Neural progenitor cell (in vitro differentiated cells): ENCODE measurements at regions not wholly inside any gene's neighbourhood (a gene's known extent, or its start where the extent isn't known, plus 50 kb on each side); places are given as distances from the start of the nearest gene placed in this dataset.
A peak's percentile ranks its signal among the peaks of the same experiment; 100 is the strongest.

ENCODE experiments used
- DNase-seq: peaks from one replicate; pipeline ENCODE4 v3.0.0-alpha.2; 2016; ENCODE audit warnings: low spot score
- H2AFZ ChIP-seq: fragments of 200-600 bp; sonication (generic); replicated peaks from 2 replicates; pipeline ENCODE4 v1.6.1; 2016; ENCODE audit warnings: antibody characterized with exemption
- H3F3A ChIP-seq: fragments of 200-600 bp; sonication (generic); 2 replicates; pipeline ENCODE4 v1.6.1; 2016; ENCODE audit warnings: antibody characterized with exemption, low read depth
- H3K27ac ChIP-seq: fragments of 200-600 bp; sonication (generic); 2 replicates; pipeline ENCODE4 v1.5.1; 2016; ENCODE audit warnings: mild to moderate bottlenecking
- H3K27me3 ChIP-seq: fragments of 200-600 bp; sonication (generic); 2 replicates; pipeline ENCODE4 v1.6.1; 2016; ENCODE audit warnings: mild to moderate bottlenecking, moderate library complexity
- H3K36me3 ChIP-seq: fragments of 200-600 bp; sonication (generic); 2 replicates; pipeline ENCODE4 v1.5.1; 2016
- H3K4me1 ChIP-seq: fragments of 200-600 bp; sonication (generic); 2 replicates; pipeline ENCODE4 v1.6.1; 2016; ENCODE audit warnings: mixed run types
- H3K4me2 ChIP-seq: fragments of 200-600 bp; sonication (generic); 2 replicates; pipeline ENCODE4 v1.6.1; 2016
- H3K4me3 ChIP-seq: fragments of 200-600 bp; sonication (generic); 2 replicates; pipeline ENCODE4 v1.5.1; 2016
- H3K79me2 ChIP-seq: fragments of 200-600 bp; sonication (generic); 2 replicates; pipeline ENCODE4 v1.6.1; 2016; ENCODE audit warnings: low read depth
- H3K9ac ChIP-seq: fragments of 200-600 bp; sonication (generic); 2 replicates; pipeline ENCODE4 v1.6.1; 2016
- H3K9me3 ChIP-seq: fragments of 200-600 bp; sonication (generic); 2 replicates; pipeline ENCODE4 v1.5.1; 2016; ENCODE audit warnings: low read depth
- H4K20me1 ChIP-seq: fragments of 200-600 bp; sonication (generic); 2 replicates; pipeline ENCODE4 v1.6.1; 2016; ENCODE audit warnings: low read depth
- H3K27ac Mint-ChIP-seq: 3 replicates; pipeline ENCODE4 v1.8.0; 2021; ENCODE audit warnings: mixed read lengths
- H3K27me3 Mint-ChIP-seq: 2 replicates; pipeline ENCODE4 v1.8.0; 2022; ENCODE audit warnings: low read depth, mild to moderate bottlenecking, inconsistent platforms, moderate library complexity, mixed read lengths; ENCODE audit not compliant: insufficient read depth
- H3K36me3 Mint-ChIP-seq: 3 replicates; pipeline ENCODE4 v1.8.0; 2021; ENCODE audit warnings: mixed read lengths
- H3K4me1 Mint-ChIP-seq: 3 replicates; pipeline ENCODE4 v1.8.0; 2021; ENCODE audit warnings: mixed read lengths
- H3K4me3 Mint-ChIP-seq: 3 replicates; pipeline ENCODE4 v1.8.0; 2021; ENCODE audit warnings: mild to moderate bottlenecking, moderate library complexity, mixed read lengths
- H3K9me3 Mint-ChIP-seq: 3 replicates; pipeline ENCODE4 v1.8.0; 2020; ENCODE audit warnings: mixed read lengths
- EZH2 ChIP-seq: fragments of 200-600 bp; sonication (generic); IDR thresholded peaks from 2 replicates; pipeline ENCODE4 v1.6.1; 2017; ENCODE audit warnings: antibody characterized with exemption, mild to moderate bottlenecking, moderate library complexity
- EZH2phosphoT487 ChIP-seq: fragments of 200-600 bp; sonication (generic); IDR thresholded peaks from 2 replicates; pipeline ENCODE4 v1.6.1; 2017; ENCODE audit warnings: antibody characterized with exemption
- TF ChIP-seq, protein P1 (sequence below): fragments of 200-600 bp; sonication (generic); IDR thresholded peaks from 2 replicates; pipeline ENCODE4 v1.5.1; 2017; ENCODE audit warnings: antibody characterized with exemption, mild to moderate bottlenecking

DNA sequence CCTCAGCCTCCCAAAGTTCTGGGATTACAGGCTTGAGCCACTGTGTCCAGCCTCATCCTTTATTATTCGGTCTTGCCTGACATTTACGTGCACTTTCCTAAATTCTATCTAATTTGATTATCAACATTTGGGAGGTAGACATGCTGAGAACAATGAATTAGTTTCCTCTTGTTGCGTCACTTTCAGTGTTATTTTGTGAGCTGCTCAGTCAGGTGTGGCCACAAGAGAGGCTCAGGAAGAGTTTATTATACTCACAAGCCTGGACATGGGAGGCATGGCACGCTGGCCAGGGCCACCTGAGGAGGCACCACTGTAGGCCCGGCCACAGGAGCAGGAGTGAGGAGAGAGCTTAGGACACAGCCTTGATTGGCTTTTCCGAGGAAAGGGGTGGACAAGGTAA is 59.7 kb upstream of the RBFOX2 start:
- Histone ChIP-seq H3K27ac (no peak overlapping the region), H3K4me2 (no peak overlapping the region), H3K4me3 (no peak overlapping the region), H3K79me2 (no peaks in the 10 kb centered on the region), H3F3A (no peaks in the 10 kb centered on the region), H3K36me3 (no peaks in the 10 kb centered on the region), H3K9me3 (no peaks in the 10 kb centered on the region), H4K20me1 (no peaks in the 10 kb centered on the region), H3K9ac (no peak overlapping the region), H2AFZ (no peak overlapping the region), H3K27me3 (no peaks in the 10 kb centered on the region), H3K4me1 (no peaks in the 10 kb centered on the region)
- Mint-ChIP-seq H3K27me3 (peaks cover 4% of the 10 kb centered on the region), H3K4me1 (no peaks in the 10 kb centered on the region), H3K36me3 (no peaks in the 10 kb centered on the region), H3K9me3 (no peaks in the 10 kb centered on the region), H3K4me3 (peak overlapping the region; percentile 25), H3K27ac (peak overlapping the region; percentile 21)
- DNase-seq = no peak
- TF ChIP-seq EZH2phosphoT487 (no peak), EZH2 (no peak)
- TF ChIP-seq, protein P1, sequence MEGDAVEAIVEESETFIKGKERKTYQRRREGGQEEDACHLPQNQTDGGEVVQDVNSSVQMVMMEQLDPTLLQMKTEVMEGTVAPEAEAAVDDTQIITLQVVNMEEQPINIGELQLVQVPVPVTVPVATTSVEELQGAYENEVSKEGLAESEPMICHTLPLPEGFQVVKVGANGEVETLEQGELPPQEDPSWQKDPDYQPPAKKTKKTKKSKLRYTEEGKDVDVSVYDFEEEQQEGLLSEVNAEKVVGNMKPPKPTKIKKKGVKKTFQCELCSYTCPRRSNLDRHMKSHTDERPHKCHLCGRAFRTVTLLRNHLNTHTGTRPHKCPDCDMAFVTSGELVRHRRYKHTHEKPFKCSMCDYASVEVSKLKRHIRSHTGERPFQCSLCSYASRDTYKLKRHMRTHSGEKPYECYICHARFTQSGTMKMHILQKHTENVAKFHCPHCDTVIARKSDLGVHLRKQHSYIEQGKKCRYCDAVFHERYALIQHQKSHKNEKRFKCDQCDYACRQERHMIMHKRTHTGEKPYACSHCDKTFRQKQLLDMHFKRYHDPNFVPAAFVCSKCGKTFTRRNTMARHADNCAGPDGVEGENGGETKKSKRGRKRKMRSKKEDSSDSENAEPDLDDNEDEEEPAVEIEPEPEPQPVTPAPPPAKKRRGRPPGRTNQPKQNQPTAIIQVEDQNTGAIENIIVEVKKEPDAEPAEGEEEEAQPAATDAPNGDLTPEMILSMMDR = no peak

DNA sequence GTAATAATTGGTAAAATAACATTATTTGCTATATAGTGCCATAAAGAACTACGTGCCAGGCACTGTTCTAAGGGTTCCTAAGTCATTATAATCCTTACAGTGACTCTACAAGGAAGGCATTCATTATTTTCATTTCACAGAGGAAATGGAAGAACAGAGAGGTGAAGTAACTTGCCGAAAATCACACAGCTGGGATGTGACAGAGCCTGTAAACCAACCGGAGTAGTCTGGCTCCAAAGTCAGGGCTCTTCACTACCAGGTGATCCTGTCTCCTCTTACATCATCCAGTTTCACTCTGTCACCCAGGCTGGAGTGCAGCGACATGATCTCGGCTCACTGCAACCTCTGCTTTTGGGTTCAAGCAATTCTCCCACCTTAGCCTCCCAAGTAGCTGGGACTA is 59.2 kb upstream of the RBFOX2 start:
- H3K27me3 ChIP-seq = no peaks in the 10 kb centered on the region
- DNase-seq = no peak
- no peak overlapping the region for H2AFZ ChIP-seq
- no peak overlapping the region for H3K27ac ChIP-seq
- H3K4me1 ChIP-seq = no peaks in the 10 kb centered on the region
- Mint-ChIP-seq H3K4me1 (peaks cover under 1% of the 10 kb centered on the region), H3K4me3 (no peak overlapping the region), H3K27ac (no peak overlapping the region), H3K36me3 (no peaks in the 10 kb centered on the region), H3K9me3 (no peaks in the 10 kb centered on the region), H3K27me3 (peaks cover 4% of the 10 kb centered on the region)
- no peaks in the 10 kb centered on the region for H3K79me2 ChIP-seq
- no peaks in the 10 kb centered on the region for H3F3A ChIP-seq
- H3K4me3 ChIP-seq = no peak overlapping the region
- H3K9ac ChIP-seq = no peak overlapping the region
- H4K20me1 ChIP-seq = no peaks in the 10 kb centered on the region
- no peaks in the 10 kb centered on the region for H3K9me3 ChIP-seq
- TF ChIP-seq, protein P1 = no peak
- no peak for TF ChIP-seq EZH2phosphoT487
- no peaks in the 10 kb centered on the region for H3K36me3 ChIP-seq
- no peak overlapping the region for H3K4me2 ChIP-seq

DNA sequence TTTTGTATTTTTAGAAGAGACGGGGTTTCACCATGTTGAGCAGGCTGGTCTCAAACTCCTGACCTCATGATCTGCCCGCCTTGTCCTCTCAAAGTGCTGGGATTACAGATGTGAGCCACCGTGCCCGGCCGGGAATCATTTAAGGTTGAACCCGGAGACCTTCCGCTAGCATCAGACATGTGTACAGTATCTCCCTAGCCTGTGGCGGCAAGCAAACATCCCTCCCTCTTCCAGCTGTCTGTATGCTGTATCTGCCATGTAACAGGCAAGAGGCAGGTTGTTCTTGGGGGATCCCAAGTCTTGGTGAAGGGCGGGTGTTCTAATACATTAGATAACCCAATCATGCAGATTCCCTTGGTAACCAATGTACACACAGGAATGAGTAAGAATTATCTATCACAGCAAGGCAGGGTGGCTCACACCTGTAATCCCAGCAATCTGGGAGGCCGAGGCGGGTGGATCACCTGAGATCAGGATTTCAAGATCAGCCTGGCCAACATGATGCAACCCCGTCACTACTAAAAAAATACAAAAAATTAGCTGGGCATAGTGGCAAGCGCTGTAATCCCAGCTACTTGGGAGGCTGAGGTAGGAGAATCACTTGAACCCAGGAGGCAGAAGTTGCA is 58.1 kb upstream of the RBFOX2 start:
- no peaks in the 10 kb centered on the region for H3F3A ChIP-seq
- H3K9ac ChIP-seq = no peak overlapping the region
- no peak overlapping the region for H3K27ac Mint-ChIP-seq
- H3K27me3 ChIP-seq = no peaks in the 10 kb centered on the region
- H2AFZ ChIP-seq = no peak overlapping the region
- no peaks in the 10 kb centered on the region for H3K36me3 Mint-ChIP-seq
- H3K36me3 ChIP-seq = no peaks in the 10 kb centered on the region
- no peak for DNase-seq
- no peak overlapping the region for H3K27ac ChIP-seq
- peaks cover 3% of the 10 kb centered on the region for H3K4me1 Mint-ChIP-seq
- H3K4me3 Mint-ChIP-seq = no peak overlapping the region
- H3K9me3 ChIP-seq = no peaks in the 10 kb centered on the region
- no peak overlapping the region for H3K4me3 ChIP-seq
- no peaks in the 10 kb centered on the region for H4K20me1 ChIP-seq
- H3K9me3 Mint-ChIP-seq = no peaks in the 10 kb centered on the region
- H3K4me2 ChIP-seq = no peak overlapping the region
- no peaks in the 10 kb centered on the region for H3K4me1 ChIP-seq
- TF ChIP-seq EZH2 (no peak), EZH2phosphoT487 (no peak)
- TF ChIP-seq, protein P1 = no peak
- H3K79me2 ChIP-seq = no peaks in the 10 kb centered on the region
- peaks cover 4% of the 10 kb centered on the region for H3K27me3 Mint-ChIP-seq
